HG02571 (cell line): ENCODE measurements at regions not wholly inside any gene's neighbourhood (a gene's known extent, or its start where the extent isn't known, plus 50 kb on each side); places are given as distances from the start of the nearest gene placed in this dataset.
"Not testable (repeated sequence)": the region's sequence is repeated elsewhere in the genome, so short reads cannot be mapped to it uniquely, and the experiment has no call there.

Source experiments
- ATAC-seq: cut with Tn5 transposase; IDR thresholded peaks from one replicate; pipeline ENCODE4 v1.9.1; 2021; ENCODE audit warnings: mild to moderate bottlenecking, moderate library complexity; ENCODE audit not compliant: unreplicated experiment

- ATAC-seq, result no peak
Measured at GRCh38 chr1:29634746-29635335, 398.5 kb downstream of the PTPRU start.

GRCh38 chr1:29634324-29634723 lies 398.0 kb downstream of the PTPRU start:
- no peak for ATAC-seq

GRCh38 chr1:29633771-29634170 lies 397.4 kb downstream of the PTPRU start:
- no peak for ATAC-seq

GRCh38 chr1:29632806-29633615 lies 396.7 kb downstream of the PTPRU start:
- no peak for ATAC-seq

- no peak for ATAC-seq
Measured at GRCh38 chr1:29631836-29632805, 395.8 kb downstream of the PTPRU start.

- no peak for ATAC-seq
Measured at GRCh38 chr1:29631361-29631760, 395.0 kb downstream of the PTPRU start.

- ATAC-seq, result no peak
Measured at GRCh38 chr1:29630756-29631155, 394.4 kb downstream of the PTPRU start.

GRCh38 chr1:29629814-29630516 lies 393.6 kb downstream of the PTPRU start:
- no peak for ATAC-seq

- no peak for ATAC-seq
Measured at GRCh38 chr1:29629401-29629800, 393.1 kb downstream of the PTPRU start.

- ATAC-seq, result no peak
Measured at GRCh38 chr1:29628190-29628589, 391.9 kb downstream of the PTPRU start.

- no peak for ATAC-seq
Measured at GRCh38 chr1:29626726-29627125, 390.4 kb downstream of the PTPRU start.

GRCh38 chr1:29626066-29626465 lies 389.7 kb downstream of the PTPRU start:
- no peak for ATAC-seq

- no peak for ATAC-seq
Measured at GRCh38 chr1:29625084-29625420, 388.7 kb downstream of the PTPRU start.

GRCh38 chr1:29624320-29625083 lies 388.2 kb downstream of the PTPRU start:
- ATAC-seq, result no peak

- ATAC-seq, result no peak
Measured at GRCh38 chr1:29623501-29623900, 387.2 kb downstream of the PTPRU start.

GRCh38 chr1:29621826-29622435 lies 385.6 kb downstream of the PTPRU start:
- no peak for ATAC-seq

GRCh38 chr1:29620631-29621030 lies 384.3 kb downstream of the PTPRU start:
- ATAC-seq, result no peak

GRCh38 chr1:29607236-29607635 lies 370.9 kb downstream of the PTPRU start:
- no peak for ATAC-seq

GRCh38 chr1:29604796-29605195 lies 368.5 kb downstream of the PTPRU start:
- not testable (repeated sequence) for ATAC-seq

- no peak for ATAC-seq
Measured at GRCh38 chr1:29603622-29604021, 367.3 kb downstream of the PTPRU start.
